ENCODE measurements at regions not wholly inside any gene's neighbourhood (a gene's known extent, or its start where the extent isn't known, plus 50 kb on each side); places are given as distances from the start of the nearest gene placed in this dataset.

- TF ChIP-seq CTCF (conservative IDR thresholded peaks at IDR 0.05) = no peak
- no peak overlapping the region for H3K27ac ChIP-seq
Measured at GRCh38 chr12:90069711-90070110, 361.1 kb upstream of the ATP2B1 start.

DNA sequence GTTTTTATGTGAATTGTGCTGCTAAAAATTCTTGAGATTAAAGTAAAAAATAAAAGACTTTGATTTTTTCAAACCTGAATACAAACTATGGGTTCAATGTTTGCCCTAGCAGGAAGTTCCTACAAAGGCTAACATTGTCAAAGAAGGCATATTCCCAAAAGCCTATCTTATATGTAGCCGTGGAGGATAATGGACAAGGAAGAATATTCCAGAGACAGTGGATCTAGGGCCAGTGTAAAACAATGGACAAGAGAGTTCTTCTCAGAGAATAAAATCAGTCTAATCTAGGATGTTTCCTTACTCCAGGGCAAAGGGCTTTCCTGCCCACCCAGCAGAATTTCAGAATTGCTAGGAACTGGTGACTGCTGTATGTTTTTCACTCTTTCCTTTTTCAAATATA lies 359.2 kb upstream of the ATP2B1 start:
- TF ChIP-seq CTCF (conservative IDR thresholded peaks at IDR 0.05) = no peak
- no peak overlapping the region for H3K27ac ChIP-seq

DNA sequence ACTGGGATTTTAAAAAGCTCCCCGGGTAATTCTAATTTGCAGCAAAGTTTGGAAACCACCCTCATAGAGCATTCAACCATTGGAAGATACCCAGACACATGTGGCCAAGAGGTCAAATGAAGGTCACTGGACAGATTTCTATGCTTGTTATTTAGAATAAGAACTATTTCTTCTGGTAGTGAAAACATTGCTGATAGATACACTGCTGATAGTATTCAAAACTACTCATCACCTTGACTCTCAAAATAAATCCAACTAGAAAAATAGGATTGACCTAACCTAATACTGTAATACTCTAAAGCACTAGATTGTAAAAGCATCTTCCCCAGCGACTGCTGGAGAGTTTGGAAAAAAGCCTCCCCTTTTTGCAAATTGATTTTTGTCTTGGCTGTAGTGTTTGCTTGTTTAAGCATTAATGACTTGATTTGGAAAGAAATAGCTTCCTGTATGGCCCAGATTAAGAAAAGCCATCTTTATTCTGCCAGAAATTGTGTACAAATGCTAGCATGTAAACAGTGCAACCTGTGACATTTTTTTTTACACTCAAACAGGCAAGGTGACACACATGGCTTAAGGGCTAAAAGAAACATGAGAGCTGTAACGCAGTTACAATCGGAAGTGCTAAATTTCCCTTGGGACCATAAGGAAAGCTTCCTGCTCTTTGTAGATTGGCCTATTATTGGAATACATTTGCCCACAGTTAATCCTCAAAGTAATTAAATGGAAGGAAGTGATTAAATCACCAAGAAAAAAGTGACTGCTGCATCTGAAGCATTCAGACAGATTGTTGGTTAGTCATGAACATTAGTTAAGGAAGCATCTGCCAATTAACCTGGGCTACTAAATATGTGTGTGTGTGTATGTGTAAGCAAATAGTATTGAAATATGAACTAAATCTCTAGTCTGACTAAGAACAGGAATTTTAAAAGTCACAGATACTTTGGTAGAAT lies 356.5 kb upstream of the ATP2B1 start:
- peak overlapping the region; percentile 55 for H3K27ac ChIP-seq
- no peak for TF ChIP-seq CTCF (conservative IDR thresholded peaks at IDR 0.05)

GRCh38 chr12:90062799-90063198 lies 354.2 kb upstream of the ATP2B1 start:
- no peak for TF ChIP-seq CTCF (conservative IDR thresholded peaks at IDR 0.05)
- no peak overlapping the region for H3K27ac ChIP-seq

DNA sequence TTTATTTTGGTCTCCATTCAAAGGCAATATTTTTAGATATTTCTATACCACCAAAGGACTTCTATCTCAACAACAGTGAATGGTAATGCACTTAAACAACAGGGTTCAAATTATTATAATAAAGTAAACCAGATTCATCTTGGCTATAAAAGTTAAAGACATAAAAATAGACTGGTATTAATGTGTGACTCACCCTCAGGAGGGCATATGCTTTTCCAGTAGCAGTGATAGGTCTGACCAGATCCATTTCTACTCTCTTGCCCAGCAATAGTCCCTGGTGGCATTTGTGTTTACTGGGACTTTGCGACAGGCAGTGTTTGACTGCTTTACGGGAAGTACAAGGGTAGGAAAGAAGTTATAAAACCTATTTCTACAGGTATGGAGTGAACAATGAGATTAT lies 353.2 kb upstream of the ATP2B1 start:
- TF ChIP-seq CTCF (conservative IDR thresholded peaks at IDR 0.05) = no peak
- no peak overlapping the region for H3K27ac ChIP-seq

DNA sequence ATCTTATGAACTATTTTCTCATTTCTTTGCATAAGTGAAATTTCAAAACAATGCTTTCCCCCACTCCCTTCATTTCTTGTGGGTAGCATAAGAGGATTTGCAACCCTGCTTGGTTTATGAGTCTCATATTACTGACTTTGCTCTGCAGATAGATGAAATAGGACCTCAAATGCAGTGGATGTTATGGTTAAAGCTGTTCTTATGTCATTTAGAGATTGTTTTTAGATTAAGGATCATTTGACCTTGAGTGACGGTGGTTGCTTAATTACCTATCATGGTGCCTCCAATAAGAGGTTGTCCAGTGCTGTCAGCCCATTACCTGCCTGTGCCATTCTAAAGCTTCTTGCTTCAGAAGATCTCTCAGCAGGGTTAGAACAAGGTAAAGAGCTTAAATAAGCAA lies 351.4 kb upstream of the ATP2B1 start:
- H3K27ac ChIP-seq = no peak overlapping the region
- no peak for TF ChIP-seq CTCF (conservative IDR thresholded peaks at IDR 0.05)

GRCh38 chr12:90058704-90059103 lies 350.1 kb upstream of the ATP2B1 start:
- no peak for TF ChIP-seq CTCF (conservative IDR thresholded peaks at IDR 0.05)
- no peak overlapping the region for H3K27ac ChIP-seq

All from VCaP (cell line).